H9 (cell line): ENCODE measurements at regions not wholly inside any gene's neighbourhood (a gene's known extent, or its start where the extent isn't known, plus 50 kb on each side); places are given as distances from the start of the nearest gene placed in this dataset.

Experiments
- DNase-seq: peaks from one replicate; pipeline ENCODE4 v3.0.0-alpha.2; 2017
- H2AFZ ChIP-seq: one replicate; pipeline ENCODE4 v1.6.1; 2013; ENCODE audit warnings: mild to moderate bottlenecking, low read length, control low read depth, moderate library complexity
- H2AK5ac ChIP-seq: 2 replicates; pipeline ENCODE4 v1.6.1; 2013; ENCODE audit warnings: low read length, control low read depth, mixed read lengths; ENCODE audit not compliant: insufficient read length
- H2BK120ac ChIP-seq: one replicate; pipeline ENCODE4 v1.6.1; 2013; ENCODE audit warnings: low read depth, mild to moderate bottlenecking, low read length, control low read depth, inconsistent platforms; ENCODE audit not compliant: poor library complexity, severe bottlenecking
- H2BK12ac ChIP-seq: 2 replicates; pipeline ENCODE4 v1.6.1; 2013; ENCODE audit warnings: low read length, control low read depth, mixed read lengths, low read depth; ENCODE audit not compliant: insufficient read length
- H2BK15ac ChIP-seq: 2 replicates; pipeline ENCODE4 v1.6.1; 2013; ENCODE audit warnings: low read depth, low read length, control low read depth
- H2BK20ac ChIP-seq: one replicate; pipeline ENCODE4 v1.6.1; 2013; ENCODE audit warnings: low read depth, mild to moderate bottlenecking, low read length, control low read depth, inconsistent platforms; ENCODE audit not compliant: poor library complexity, severe bottlenecking
- H2BK5ac ChIP-seq: 2 replicates; pipeline ENCODE4 v1.6.1; 2013; ENCODE audit warnings: low read length, control low read depth, mixed read lengths; ENCODE audit not compliant: insufficient read length
- H3K14ac ChIP-seq: 2 replicates; pipeline ENCODE4 v1.6.1; 2013; ENCODE audit warnings: low read length, control low read depth; ENCODE audit not compliant: insufficient read depth
- H3K18ac ChIP-seq: 2 replicates; pipeline ENCODE4 v1.6.1; 2013; ENCODE audit warnings: low read depth, mild to moderate bottlenecking, mixed read lengths, low read length, control low read depth; ENCODE audit not compliant: insufficient read length
- H3K23ac ChIP-seq: 2 replicates; pipeline ENCODE4 v1.6.1; 2013; ENCODE audit warnings: low read length, control low read depth, mixed read lengths, low read depth; ENCODE audit not compliant: insufficient read length
- H3K23me2 ChIP-seq: 2 replicates; pipeline ENCODE4 v1.6.1; 2013; ENCODE audit warnings: low read depth, mild to moderate bottlenecking, mixed read lengths, low read length, control low read depth; ENCODE audit not compliant: insufficient read length, poor library complexity, severe bottlenecking
- H3K27ac ChIP-seq: 2 replicates; pipeline ENCODE4 v1.5.1; 2013; ENCODE audit warnings: low read length, control low read depth, mixed read lengths, low read depth; ENCODE audit not compliant: insufficient read length
- H3K27me3 ChIP-seq: 2 replicates; pipeline ENCODE4 v1.6.1; 2013; ENCODE audit warnings: low read length, control low read depth, inconsistent platforms; ENCODE audit not compliant: insufficient read depth
- H3K4ac ChIP-seq: 2 replicates; pipeline ENCODE4 v1.6.1; 2013; ENCODE audit warnings: low read depth, mild to moderate bottlenecking, control low read depth, inconsistent platforms, low read length, moderate library complexity
- H3K4me1 ChIP-seq: 2 replicates; pipeline ENCODE4 v1.6.1; 2013; ENCODE audit warnings: low read length, control low read depth, inconsistent platforms; ENCODE audit not compliant: insufficient read depth
- H3K4me2 ChIP-seq: 2 replicates; pipeline ENCODE4 v1.6.1; 2013; ENCODE audit warnings: low read length, control low read depth, mixed read lengths; ENCODE audit not compliant: insufficient read length, insufficient read depth
- H3K56ac ChIP-seq: 2 replicates; pipeline ENCODE4 v1.6.1; 2013; ENCODE audit warnings: low read depth, mild to moderate bottlenecking, mixed read lengths, low read length, control low read depth; ENCODE audit not compliant: insufficient read length
- H3K79me1 ChIP-seq: 2 replicates; pipeline ENCODE4 v1.6.1; 2013; ENCODE audit warnings: low read depth, mild to moderate bottlenecking, moderate library complexity, low read length, control low read depth, inconsistent platforms; ENCODE audit not compliant: insufficient read depth, poor library complexity, severe bottlenecking
- H3K79me2 ChIP-seq: 2 replicates; pipeline ENCODE4 v1.6.1; 2013; ENCODE audit warnings: low read length, control low read depth, inconsistent platforms; ENCODE audit not compliant: insufficient read depth
- H3K9ac ChIP-seq: 2 replicates; pipeline ENCODE4 v1.6.1; 2013; ENCODE audit warnings: low read length, control low read depth, mixed read lengths; ENCODE audit not compliant: insufficient read length; ENCODE audit errors: extremely low read depth
- H3K9me3 ChIP-seq: one replicate; pipeline ENCODE4 v1.6.1; 2013; ENCODE audit warnings: low read depth, low read length, inconsistent platforms; ENCODE audit not compliant: control insufficient read depth
- H3T11ph ChIP-seq: one replicate; pipeline ENCODE4 v1.6.1; 2013; ENCODE audit warnings: mild to moderate bottlenecking, low read length, control low read depth, inconsistent platforms
- H4K20me1 ChIP-seq: one replicate; pipeline ENCODE4 v1.6.1; 2013; ENCODE audit not compliant: control insufficient read depth, insufficient read length, insufficient read depth
- H4K5ac ChIP-seq: 2 replicates; pipeline ENCODE4 v1.6.1; 2013; ENCODE audit warnings: low read depth, mild to moderate bottlenecking, mixed read lengths, low read length, control low read depth; ENCODE audit not compliant: insufficient read length
- H4K8ac ChIP-seq: replicated peaks from 2 replicates; pipeline ENCODE4 v1.6.1; 2013; ENCODE audit warnings: low read length, control low read depth, mixed read lengths, low read depth; ENCODE audit not compliant: insufficient read length
- H4K91ac ChIP-seq: 2 replicates; pipeline ENCODE4 v1.6.1; 2013; ENCODE audit warnings: low read depth, mild to moderate bottlenecking, moderate library complexity, mixed read lengths, low read length, control low read depth; ENCODE audit not compliant: insufficient read length
- H3K27ac Mint-ChIP-seq, 3 experiments: 2 replicates in 2 of 3; 3 replicates in 1 of 3; pipeline ENCODE4 v1.8.0; 2020 to 2021; ENCODE audit warnings: mixed read lengths in 3 of 3, mild to moderate bottlenecking in 1 of 3, moderate library complexity in 1 of 3
- H3K27me3 Mint-ChIP-seq: 2 replicates; pipeline ENCODE4 v1.8.0; 2021; ENCODE audit warnings: low read depth, mild to moderate bottlenecking, moderate library complexity, mixed read lengths
- H3K36me3 Mint-ChIP-seq, 3 experiments: 2 replicates in 2 of 3; 3 replicates in 1 of 3; pipeline ENCODE4 v1.8.0; 2020 to 2021; ENCODE audit warnings: low read depth in 3 of 3, mixed read lengths in 3 of 3; ENCODE audit not compliant: insufficient read depth in 1 of 3
- H3K4me1 Mint-ChIP-seq, 2 experiments: 2 replicates each; pipeline ENCODE4 v1.8.0; 2020; ENCODE audit warnings: mixed read lengths in 2 of 2
- H3K4me3 Mint-ChIP-seq, 2 experiments: 2 replicates in 1 of 2; 3 replicates in 1 of 2; pipeline ENCODE4 v1.8.0; 2020 to 2021; ENCODE audit warnings: mild to moderate bottlenecking in 2 of 2, mixed read lengths in 2 of 2, moderate library complexity in 1 of 2
- H3K9me3 Mint-ChIP-seq, 2 experiments: 2 replicates in 1 of 2; 3 replicates in 1 of 2; pipeline ENCODE4 v1.8.0; 2020; ENCODE audit warnings: mild to moderate bottlenecking in 2 of 2, mixed read lengths in 2 of 2, moderate library complexity in 1 of 2
- WGBS: extraction: QIAGEN DNeasy Blood & Tissue Kit; methylation state at CpG from one replicate; pipeline ENCODE4 v1.1.7; 2013; ENCODE audit warnings: missing lambda C conversion rate, low lambda C conversion rate, mixed read lengths; ENCODE audit not compliant: insufficient read length; ENCODE audit errors: extremely low coverage; 5-methylcytosine and 5-hydroxymethylcytosine counted together
- TF ChIP-seq, protein P1 (sequence below): fragments of 200-600 bp; sonication (generic); conservative IDR thresholded peaks from 3 replicates; pipeline ENCODE4 v1.8.0; 2021; ENCODE audit warnings: antibody characterized with exemption, mild to moderate bottlenecking

DNA sequence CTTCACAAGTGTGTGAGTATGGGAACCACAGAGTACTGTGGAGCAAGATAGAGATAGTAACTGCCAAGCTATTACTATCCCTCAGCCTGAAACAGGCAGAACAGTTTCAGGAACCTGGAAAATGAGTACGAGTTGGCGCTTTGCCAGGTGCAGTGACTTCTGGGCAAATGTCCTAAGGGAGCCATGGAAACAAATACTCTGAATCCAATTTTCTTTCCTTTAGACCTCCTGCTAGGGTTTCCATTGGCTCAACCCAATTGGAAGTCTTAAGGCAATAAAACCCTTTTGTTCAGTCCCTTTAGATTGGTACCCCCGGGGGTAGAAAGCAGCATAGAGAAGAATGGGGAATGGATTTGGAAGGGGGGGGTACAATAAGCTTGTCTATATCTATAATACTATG is 205.0 kb upstream of the EPHA7 start:
- DNase-seq = no peak
- Histone ChIP-seq H3T11ph (no peak overlapping the region), H3K4me2 (no peak overlapping the region), H2BK12ac (no peak overlapping the region), H3K4me1 (no peaks in the 10 kb centered on the region), H3K23ac (no peak overlapping the region), H4K91ac (no peak overlapping the region), H4K5ac (no peak overlapping the region), H3K27ac (no peak overlapping the region), H4K20me1 (no peaks in the 10 kb centered on the region), H3K9ac (no peak overlapping the region), H2AFZ (no peak overlapping the region), H2BK5ac (no peak overlapping the region), H3K23me2 (no peaks in the 10 kb centered on the region), H3K56ac (no peak overlapping the region), H2BK20ac (no peak overlapping the region), H2BK120ac (no peak overlapping the region), H3K79me2 (no peaks in the 10 kb centered on the region), H3K79me1 (no peaks in the 10 kb centered on the region), H3K27me3 (no peaks in the 10 kb centered on the region), H2BK15ac (no peak overlapping the region), H3K4ac (no peak overlapping the region), H4K8ac (no peak overlapping the region), H3K9me3 (no peaks in the 10 kb centered on the region), H3K18ac (no peak overlapping the region), H2AK5ac (no peak overlapping the region), H3K14ac (no peak overlapping the region)
- WGBS = no CpG with 5 or more reads among the region's 3 CpGs
- Mint-ChIP-seq H3K27me3 (no peaks in the 10 kb centered on the region), H3K9me3 (peaks cover 0 to 2% of the 10 kb centered on the region in 2 experiments; a peak in 1 of 5 replicates), H3K36me3 (no peaks in the 10 kb centered on the region), H3K4me3 (no peak overlapping the region), H3K4me1 (peaks cover 2% of the 10 kb centered on the region in 2 experiments; a peak in 1 of 4 replicates), H3K27ac (peak overlapping the region in 1 of 3 experiments; percentile 13; a peak in 1 of 7 replicates)
- TF ChIP-seq, protein P1, sequence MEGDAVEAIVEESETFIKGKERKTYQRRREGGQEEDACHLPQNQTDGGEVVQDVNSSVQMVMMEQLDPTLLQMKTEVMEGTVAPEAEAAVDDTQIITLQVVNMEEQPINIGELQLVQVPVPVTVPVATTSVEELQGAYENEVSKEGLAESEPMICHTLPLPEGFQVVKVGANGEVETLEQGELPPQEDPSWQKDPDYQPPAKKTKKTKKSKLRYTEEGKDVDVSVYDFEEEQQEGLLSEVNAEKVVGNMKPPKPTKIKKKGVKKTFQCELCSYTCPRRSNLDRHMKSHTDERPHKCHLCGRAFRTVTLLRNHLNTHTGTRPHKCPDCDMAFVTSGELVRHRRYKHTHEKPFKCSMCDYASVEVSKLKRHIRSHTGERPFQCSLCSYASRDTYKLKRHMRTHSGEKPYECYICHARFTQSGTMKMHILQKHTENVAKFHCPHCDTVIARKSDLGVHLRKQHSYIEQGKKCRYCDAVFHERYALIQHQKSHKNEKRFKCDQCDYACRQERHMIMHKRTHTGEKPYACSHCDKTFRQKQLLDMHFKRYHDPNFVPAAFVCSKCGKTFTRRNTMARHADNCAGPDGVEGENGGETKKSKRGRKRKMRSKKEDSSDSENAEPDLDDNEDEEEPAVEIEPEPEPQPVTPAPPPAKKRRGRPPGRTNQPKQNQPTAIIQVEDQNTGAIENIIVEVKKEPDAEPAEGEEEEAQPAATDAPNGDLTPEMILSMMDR = no peak
